WTC11 (cell line): ENCODE measurements at regions not wholly inside any gene's neighbourhood (a gene's known extent, or its start where the extent isn't known, plus 50 kb on each side); places are given as distances from the start of the nearest gene placed in this dataset.

ENCODE experiments used
- ATAC-seq: fragments of 200-7000 bp; cut with Tn5 transposase; 2 replicates; pipeline ENCODE4 v1.10.0; 2021; ENCODE audit warnings: mild to moderate bottlenecking, moderate library complexity
- CTCF ChIA-PET: fragments of 300-600 bp; sonication (Branson Sonifier 250); formaldehyde crosslinking; loops from one replicate; lab custom pipeline; 2021; ENCODE audit warnings: antibody characterized with exemption; lab: Charles Lee
- POLR2A ChIA-PET: fragments of 350-600 bp; sonication (Branson Sonifier 250); formaldehyde crosslinking; loops from one replicate; lab custom pipeline; 2021; ENCODE audit warnings: antibody characterized with exemption; lab: Charles Lee
- DNase-seq: peaks from one replicate; pipeline ENCODE4 v3.0.0; 2021; ENCODE audit warnings: low spot score
- H3K27ac Mint-ChIP-seq: 2 replicates; pipeline ENCODE4 v1.8.0; 2021; ENCODE audit warnings: mixed read lengths
- H3K27me3 Mint-ChIP-seq: 2 replicates; pipeline ENCODE4 v1.8.0; 2021; ENCODE audit warnings: low read depth, mild to moderate bottlenecking, moderate library complexity, mixed read lengths
- H3K36me3 Mint-ChIP-seq: 2 replicates; pipeline ENCODE4 v1.8.0; 2021; ENCODE audit warnings: mixed read lengths
- H3K4me1 Mint-ChIP-seq: 2 replicates; pipeline ENCODE4 v1.8.0; 2022; ENCODE audit warnings: mixed read lengths
- H3K4me3 Mint-ChIP-seq: 2 replicates; pipeline ENCODE4 v1.8.0; 2021; ENCODE audit warnings: mild to moderate bottlenecking, moderate library complexity, mixed read lengths
- H3K9me3 Mint-ChIP-seq: 2 replicates; pipeline ENCODE4 v1.8.0; 2021; ENCODE audit warnings: mixed read lengths
- ATF1 ChIP-seq: sonication (generic); formaldehyde crosslinking; IDR thresholded peaks from 2 replicates; pipeline ENCODE4 v1.8.1; 2023; ENCODE audit warnings: mild to moderate bottlenecking, moderate library complexity, missing genetic modification reagents
- CREM ChIP-seq: sonication (generic); formaldehyde crosslinking; IDR thresholded peaks from 2 replicates; pipeline ENCODE4 v1.8.1; 2022; ENCODE audit warnings: mild to moderate bottlenecking, missing genetic modification reagents, moderate library complexity
- ELF4 ChIP-seq: sonication (generic); formaldehyde crosslinking; IDR thresholded peaks from 2 replicates; pipeline ENCODE4 v1.8.1; 2022; ENCODE audit warnings: low read depth, mild to moderate bottlenecking, moderate library complexity, missing genetic modification reagents
- GABPB1 ChIP-seq: sonication (generic); formaldehyde crosslinking; IDR thresholded peaks from 2 replicates; pipeline ENCODE4 v1.8.1; 2023; ENCODE audit warnings: mild to moderate bottlenecking, missing genetic modification reagents
- GTF2I ChIP-seq: fragments of 250-450 bp; sonication (Bioruptor Pico); conservative IDR thresholded peaks from 2 replicates; pipeline ENCODE4 v1.4.0; 2021; ENCODE audit warnings: mild to moderate bottlenecking
- IRF2 ChIP-seq: sonication (generic); formaldehyde crosslinking; IDR thresholded peaks from 2 replicates; pipeline ENCODE4 v1.8.0; 2022; ENCODE audit warnings: low read depth, missing genetic modification reagents, borderline replicate concordance
- JAZF1 ChIP-seq: fragments of 250-450 bp; sonication (Bioruptor Pico); IDR thresholded peaks from 2 replicates; pipeline ENCODE4 v1.9.0; 2021; ENCODE audit warnings: moderate library complexity, mild to moderate bottlenecking, inconsistent platforms
- NR2C2 ChIP-seq: sonication (generic); formaldehyde crosslinking; IDR thresholded peaks from 2 replicates; pipeline ENCODE4 v1.8.0; 2022; ENCODE audit warnings: mild to moderate bottlenecking, missing genetic modification reagents
- PRRX2 ChIP-seq: fragments of 250-450 bp; sonication (Bioruptor Pico); IDR thresholded peaks from 2 replicates; pipeline ENCODE4 v1.8.0; 2021; ENCODE audit warnings: mild to moderate bottlenecking
- SMAD3 ChIP-seq: sonication (generic); formaldehyde crosslinking; IDR thresholded peaks from 2 replicates; pipeline ENCODE4 v1.8.0; 2022; ENCODE audit warnings: missing genetic modification reagents, mild to moderate bottlenecking, borderline replicate concordance
- SP1 ChIP-seq: sonication (generic); formaldehyde crosslinking; conservative IDR thresholded peaks from 2 replicates; pipeline ENCODE4 v1.8.1; 2022; ENCODE audit warnings: missing genetic modification reagents
- ZNF263 ChIP-seq: sonication (generic); formaldehyde crosslinking; IDR thresholded peaks from 2 replicates; pipeline ENCODE4 v1.8.1; 2022; ENCODE audit warnings: low read depth, mild to moderate bottlenecking, moderate library complexity, missing genetic modification reagents
- TF ChIP-seq, protein P1 (sequence below): sonication (generic); formaldehyde crosslinking; IDR thresholded peaks from 2 replicates; pipeline ENCODE4 v1.8.1; 2022; ENCODE audit warnings: mild to moderate bottlenecking, missing genetic modification reagents, moderate library complexity, borderline replicate concordance
- TF ChIP-seq, protein P2 (sequence below): fragments of 250-450 bp; sonication (Bioruptor Pico); IDR thresholded peaks from 2 replicates; pipeline ENCODE4 v1.9.0; 2021; ENCODE audit warnings: mild to moderate bottlenecking
- TF ChIP-seq, protein P3 (sequence below): fragments of 250-450 bp; sonication (Bioruptor Pico); IDR thresholded peaks from 2 replicates; pipeline ENCODE4 v1.8.0; 2021; ENCODE audit warnings: mild to moderate bottlenecking
- TF ChIP-seq, protein P4 (sequence below): sonication (generic); formaldehyde crosslinking; IDR thresholded peaks from 2 replicates; pipeline ENCODE4 v1.8.1; 2023; ENCODE audit warnings: mild to moderate bottlenecking, moderate library complexity, missing genetic modification reagents
- TF ChIP-seq, protein P5 (sequence below): sonication (generic); formaldehyde crosslinking; IDR thresholded peaks from 2 replicates; pipeline ENCODE4 v1.8.1; 2022; ENCODE audit warnings: mild to moderate bottlenecking, moderate library complexity, missing genetic modification reagents

DNA sequence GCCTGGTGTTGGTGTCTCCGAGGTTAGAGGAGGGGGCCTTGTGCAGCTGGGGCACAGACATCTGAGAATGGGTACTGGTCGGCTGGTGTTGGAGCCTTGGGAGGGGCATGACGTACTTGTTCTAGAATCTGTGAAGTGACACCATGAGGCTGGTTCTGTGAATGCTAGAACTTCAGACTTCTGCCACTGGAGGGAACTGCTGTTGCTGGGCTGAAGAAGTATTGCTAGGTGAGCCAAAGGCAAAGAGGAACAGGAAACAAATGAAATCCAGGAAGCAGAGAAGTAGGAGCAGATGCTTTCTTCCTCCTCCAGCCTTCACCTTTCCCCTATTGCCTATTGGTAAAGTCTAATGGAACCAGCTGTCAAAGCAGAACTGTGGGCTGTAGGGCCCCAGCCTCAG, 120.9 kb upstream of the DDIT4L start (continued):
- TF ChIP-seq, protein P1, sequence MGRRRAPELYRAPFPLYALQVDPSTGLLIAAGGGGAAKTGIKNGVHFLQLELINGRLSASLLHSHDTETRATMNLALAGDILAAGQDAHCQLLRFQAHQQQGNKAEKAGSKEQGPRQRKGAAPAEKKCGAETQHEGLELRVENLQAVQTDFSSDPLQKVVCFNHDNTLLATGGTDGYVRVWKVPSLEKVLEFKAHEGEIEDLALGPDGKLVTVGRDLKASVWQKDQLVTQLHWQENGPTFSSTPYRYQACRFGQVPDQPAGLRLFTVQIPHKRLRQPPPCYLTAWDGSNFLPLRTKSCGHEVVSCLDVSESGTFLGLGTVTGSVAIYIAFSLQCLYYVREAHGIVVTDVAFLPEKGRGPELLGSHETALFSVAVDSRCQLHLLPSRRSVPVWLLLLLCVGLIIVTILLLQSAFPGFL (CRISPR knock-in tag) = no peak
- TF ChIP-seq ATF1 (no peak), NR2C2 (no peak)

DNA sequence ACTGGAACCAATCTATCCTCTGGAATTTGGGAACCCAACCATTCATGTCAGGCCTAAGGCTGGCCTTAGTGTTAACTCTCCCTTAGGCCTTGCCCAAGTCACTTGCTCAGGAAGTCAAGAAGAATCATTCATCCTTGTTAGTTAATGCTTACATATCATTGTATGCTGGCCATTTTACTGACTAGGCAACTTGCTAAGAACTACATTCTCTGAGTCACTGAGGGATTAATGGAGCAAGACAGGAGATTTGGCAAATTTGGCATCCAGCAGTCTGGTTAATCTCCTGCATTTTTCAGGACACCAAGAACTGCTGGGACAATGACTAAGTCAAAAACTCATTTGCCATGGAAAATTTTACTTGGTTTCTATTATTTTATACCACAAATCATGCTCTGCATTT, 115.8 kb upstream of the DDIT4L start:
- Mint-ChIP-seq H3K27ac (no peak overlapping the region), H3K27me3 (no peaks in the 10 kb centered on the region; the same call in 1 of the 2 replicates), H3K36me3 (no peaks in the 10 kb centered on the region), H3K9me3 (no peaks in the 10 kb centered on the region)
- POLR2A ChIA-PET = no interaction called here
- ATAC-seq = no peak
- CTCF ChIA-PET = no interaction called here
- no peak for DNase-seq
- TF ChIP-seq IRF2 (CRISPR knock-in tag) = no peak
- TF ChIP-seq JAZF1 = no peak
- no peak for TF ChIP-seq CREM (CRISPR knock-in tag)
- TF ChIP-seq ZNF263 = no peak
- TF ChIP-seq, protein P2, sequence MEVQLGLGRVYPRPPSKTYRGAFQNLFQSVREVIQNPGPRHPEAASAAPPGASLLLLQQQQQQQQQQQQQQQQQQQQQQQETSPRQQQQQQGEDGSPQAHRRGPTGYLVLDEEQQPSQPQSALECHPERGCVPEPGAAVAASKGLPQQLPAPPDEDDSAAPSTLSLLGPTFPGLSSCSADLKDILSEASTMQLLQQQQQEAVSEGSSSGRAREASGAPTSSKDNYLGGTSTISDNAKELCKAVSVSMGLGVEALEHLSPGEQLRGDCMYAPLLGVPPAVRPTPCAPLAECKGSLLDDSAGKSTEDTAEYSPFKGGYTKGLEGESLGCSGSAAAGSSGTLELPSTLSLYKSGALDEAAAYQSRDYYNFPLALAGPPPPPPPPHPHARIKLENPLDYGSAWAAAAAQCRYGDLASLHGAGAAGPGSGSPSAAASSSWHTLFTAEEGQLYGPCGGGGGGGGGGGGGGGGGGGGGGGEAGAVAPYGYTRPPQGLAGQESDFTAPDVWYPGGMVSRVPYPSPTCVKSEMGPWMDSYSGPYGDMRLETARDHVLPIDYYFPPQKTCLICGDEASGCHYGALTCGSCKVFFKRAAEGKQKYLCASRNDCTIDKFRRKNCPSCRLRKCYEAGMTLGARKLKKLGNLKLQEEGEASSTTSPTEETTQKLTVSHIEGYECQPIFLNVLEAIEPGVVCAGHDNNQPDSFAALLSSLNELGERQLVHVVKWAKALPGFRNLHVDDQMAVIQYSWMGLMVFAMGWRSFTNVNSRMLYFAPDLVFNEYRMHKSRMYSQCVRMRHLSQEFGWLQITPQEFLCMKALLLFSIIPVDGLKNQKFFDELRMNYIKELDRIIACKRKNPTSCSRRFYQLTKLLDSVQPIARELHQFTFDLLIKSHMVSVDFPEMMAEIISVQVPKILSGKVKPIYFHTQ (CRISPR knock-in tag) = no peak
- no peak for TF ChIP-seq GTF2I (CRISPR knock-in tag)
- TF ChIP-seq ATF1 = no peak
- TF ChIP-seq, all 79 proteins: peak for 0
- Mint-ChIP-seq H3K4me3 (no peak overlapping the region), H3K4me1 (peaks cover 24% of the 10 kb centered on the region)

DNA sequence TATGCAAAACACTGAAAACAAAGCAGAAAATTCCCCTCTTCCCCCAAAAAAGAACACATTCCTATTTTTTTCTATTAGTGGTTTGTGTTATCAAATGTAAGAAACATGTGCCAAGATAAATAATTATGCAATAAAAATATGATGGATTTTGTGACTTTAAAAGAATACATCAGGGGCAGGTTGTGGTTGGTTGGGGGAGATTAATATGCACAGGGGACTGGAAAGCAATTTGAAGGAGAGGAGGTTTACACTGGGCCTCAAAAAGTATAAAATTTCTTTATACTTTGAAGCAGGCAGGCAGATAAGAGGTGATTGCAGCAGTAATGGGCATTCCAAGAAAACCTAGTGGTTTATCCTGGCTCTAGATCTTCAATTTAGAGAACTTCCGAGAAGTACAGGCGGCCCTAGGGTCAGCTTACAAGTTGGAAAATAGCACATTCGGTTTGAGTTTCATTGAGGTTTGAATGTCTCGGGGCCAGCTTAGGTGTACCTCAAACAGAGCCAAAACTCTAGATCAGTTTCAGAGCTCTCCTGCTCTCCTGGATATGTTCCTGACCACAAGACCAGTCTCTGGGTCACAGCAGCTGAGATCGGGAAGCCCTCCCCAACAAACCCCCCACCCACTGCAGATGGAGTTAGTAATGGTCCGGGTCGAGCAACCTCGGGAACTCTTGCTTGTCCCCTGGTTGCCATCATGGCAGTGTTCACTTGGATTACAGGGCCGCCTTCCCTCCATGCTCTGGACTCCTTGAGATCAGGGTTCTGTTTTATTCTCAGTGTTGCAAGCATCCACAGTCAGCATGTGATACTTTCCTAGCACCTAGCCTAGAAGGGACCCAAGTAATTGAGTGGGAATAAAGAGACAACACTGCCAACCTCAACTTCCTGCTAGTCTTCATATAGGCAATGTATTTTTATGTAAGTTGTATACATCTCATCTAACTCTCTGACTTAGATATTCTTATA, 112.1 kb upstream of the DDIT4L start:
- DNase-seq = no peak
- no peak overlapping the region for H3K4me3 Mint-ChIP-seq
- ChIA-PET CTCF (no interaction called here), POLR2A (no interaction called here)
- H3K36me3 Mint-ChIP-seq = no peaks in the 10 kb centered on the region
- no peak for ATAC-seq
- TF ChIP-seq, protein P3, sequence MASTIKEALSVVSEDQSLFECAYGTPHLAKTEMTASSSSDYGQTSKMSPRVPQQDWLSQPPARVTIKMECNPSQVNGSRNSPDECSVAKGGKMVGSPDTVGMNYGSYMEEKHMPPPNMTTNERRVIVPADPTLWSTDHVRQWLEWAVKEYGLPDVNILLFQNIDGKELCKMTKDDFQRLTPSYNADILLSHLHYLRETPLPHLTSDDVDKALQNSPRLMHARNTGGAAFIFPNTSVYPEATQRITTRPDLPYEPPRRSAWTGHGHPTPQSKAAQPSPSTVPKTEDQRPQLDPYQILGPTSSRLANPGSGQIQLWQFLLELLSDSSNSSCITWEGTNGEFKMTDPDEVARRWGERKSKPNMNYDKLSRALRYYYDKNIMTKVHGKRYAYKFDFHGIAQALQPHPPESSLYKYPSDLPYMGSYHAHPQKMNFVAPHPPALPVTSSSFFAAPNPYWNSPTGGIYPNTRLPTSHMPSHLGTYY (CRISPR knock-in tag) = no peak
- TF ChIP-seq, protein P4, sequence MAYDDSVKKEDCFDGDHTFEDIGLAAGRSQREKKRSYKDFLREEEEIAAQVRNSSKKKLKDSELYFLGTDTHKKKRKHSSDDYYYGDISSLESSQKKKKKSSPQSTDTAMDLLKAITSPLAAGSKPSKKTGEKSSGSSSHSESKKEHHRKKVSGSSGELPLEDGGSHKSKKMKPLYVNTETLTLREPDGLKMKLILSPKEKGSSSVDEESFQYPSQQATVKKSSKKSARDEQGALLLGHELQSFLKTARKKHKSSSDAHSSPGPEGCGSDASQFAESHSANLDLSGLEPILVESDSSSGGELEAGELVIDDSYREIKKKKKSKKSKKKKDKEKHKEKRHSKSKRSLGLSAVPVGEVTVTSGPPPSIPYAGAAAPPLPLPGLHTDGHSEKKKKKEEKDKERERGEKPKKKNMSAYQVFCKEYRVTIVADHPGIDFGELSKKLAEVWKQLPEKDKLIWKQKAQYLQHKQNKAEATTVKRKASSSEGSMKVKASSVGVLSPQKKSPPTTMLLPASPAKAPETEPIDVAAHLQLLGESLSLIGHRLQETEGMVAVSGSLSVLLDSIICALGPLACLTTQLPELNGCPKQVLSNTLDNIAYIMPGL (CRISPR knock-in tag) = no peak
- TF ChIP-seq SMAD3 (CRISPR knock-in tag) = no peak
- no peak for TF ChIP-seq SP1
- no peak for TF ChIP-seq ELF4
- TF ChIP-seq GABPB1 (CRISPR knock-in tag) = no peak
- no peak for TF ChIP-seq ATF1
- TF ChIP-seq PRRX2 (CRISPR knock-in tag) = no peak
- TF ChIP-seq, protein P5, sequence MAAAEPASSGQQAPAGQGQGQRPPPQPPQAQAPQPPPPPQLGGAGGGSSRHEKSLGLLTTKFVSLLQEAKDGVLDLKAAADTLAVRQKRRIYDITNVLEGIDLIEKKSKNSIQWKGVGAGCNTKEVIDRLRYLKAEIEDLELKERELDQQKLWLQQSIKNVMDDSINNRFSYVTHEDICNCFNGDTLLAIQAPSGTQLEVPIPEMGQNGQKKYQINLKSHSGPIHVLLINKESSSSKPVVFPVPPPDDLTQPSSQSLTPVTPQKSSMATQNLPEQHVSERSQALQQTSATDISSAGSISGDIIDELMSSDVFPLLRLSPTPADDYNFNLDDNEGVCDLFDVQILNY (CRISPR knock-in tag) = no peak
- H3K9me3 Mint-ChIP-seq = peaks cover 2% of the 10 kb centered on the region; the same call in 1 of the 2 replicates
- no peak overlapping the region for H3K27ac Mint-ChIP-seq
- H3K4me1 Mint-ChIP-seq = peaks cover 3% of the 10 kb centered on the region
- H3K27me3 Mint-ChIP-seq = no peaks in the 10 kb centered on the region; the same call in 1 of the 2 replicates
